Mesenteric fat pad (tissue), 1 donor: ENCODE measurements at regions not wholly inside any gene's neighbourhood (a gene's known extent, or its start where the extent isn't known, plus 50 kb on each side); places are given as distances from the start of the nearest gene placed in this dataset.

Source experiments
- DNase-seq: peaks from one replicate; pipeline ENCODE4 v3.0.0-alpha.2; 2020; ENCODE audit warnings: low spot score
- donor health status: DM: yes; HTN: yes; CAD: no.

- DNase-seq, result no peak
Observed at GRCh38 chr5:68430279-68430678, 214.7 kb downstream of the PIK3R1 start.

- no peak for DNase-seq
Observed at GRCh38 chr5:68431186-68431585, 215.6 kb downstream of the PIK3R1 start.

GRCh38 chr5:68431601-68432337 lies 216.2 kb downstream of the PIK3R1 start:
- DNase-seq, result no peak

- no peak for DNase-seq
Observed at GRCh38 chr5:68432682-68433081, 217.1 kb downstream of the PIK3R1 start.

GRCh38 chr5:68433526-68433922 lies 218.0 kb downstream of the PIK3R1 start:
- no peak for DNase-seq

GRCh38 chr5:68433923-68434879 lies 218.6 kb downstream of the PIK3R1 start:
- peak; percentile 94 for DNase-seq

- no peak for DNase-seq
Observed at GRCh38 chr5:68435611-68436010, 220.1 kb downstream of the PIK3R1 start.

- DNase-seq, result no peak
Observed at GRCh38 chr5:68436686-68437520, 221.3 kb downstream of the PIK3R1 start.

- no peak for DNase-seq
Observed at GRCh38 chr5:68438876-68439275, 223.3 kb downstream of the PIK3R1 start.

- no peak for DNase-seq
Observed at GRCh38 chr5:68440245-68440644, 224.7 kb downstream of the PIK3R1 start.

- no peak for DNase-seq
Observed at GRCh38 chr5:68440651-68441050, 225.1 kb downstream of the PIK3R1 start.

- DNase-seq, result no peak
Observed at GRCh38 chr5:68441309-68442073, 225.9 kb downstream of the PIK3R1 start.

- DNase-seq, result no peak
Observed at GRCh38 chr5:68443091-68443490, 227.5 kb downstream of the PIK3R1 start.

GRCh38 chr5:68444048-68444447 lies 228.5 kb downstream of the PIK3R1 start:
- DNase-seq, result no peak

- no peak for DNase-seq
Observed at GRCh38 chr5:68444833-68445232, 229.3 kb downstream of the PIK3R1 start.

- DNase-seq, result no peak
Observed at GRCh38 chr5:68445257-68446069, 229.9 kb downstream of the PIK3R1 start.

GRCh38 chr5:68446070-68446357 lies 230.5 kb downstream of the PIK3R1 start:
- no peak for DNase-seq

- DNase-seq, result no peak
Observed at GRCh38 chr5:68446487-68446894, 230.9 kb downstream of the PIK3R1 start.

- DNase-seq, result no peak
Observed at GRCh38 chr5:68447136-68447929, 231.8 kb downstream of the PIK3R1 start.
